Activated naive CD8-positive, alpha-beta T cell treated with anti-CD3 and anti-CD28 coated beads for 36 hours (primary cell): ENCODE measurements at regions not wholly inside any gene's neighbourhood (a gene's known extent, or its start where the extent isn't known, plus 50 kb on each side); places are given as distances from the start of the nearest gene placed in this dataset.
"Not testable (repeated sequence)": the region's sequence is repeated elsewhere in the genome, so short reads cannot be mapped to it uniquely, and the experiment has no call there.

Experiments used
- DNase-seq: peaks from one replicate; pipeline ENCODE4 v3.0.0; 2021
- H3K27ac Mint-ChIP-seq: one replicate; pipeline ENCODE4 v1.8.0; 2022; ENCODE audit warnings: mild to moderate bottlenecking, moderate library complexity, mixed read lengths
- H3K27me3 Mint-ChIP-seq: one replicate; pipeline ENCODE4 v1.8.0; 2022; ENCODE audit warnings: mild to moderate bottlenecking, mixed read lengths
- H3K36me3 Mint-ChIP-seq: one replicate; pipeline ENCODE4 v1.8.0; 2021; ENCODE audit warnings: mild to moderate bottlenecking, mixed read lengths
- H3K4me1 Mint-ChIP-seq: one replicate; pipeline ENCODE4 v1.8.0; 2021; ENCODE audit warnings: mixed read lengths
- H3K4me3 Mint-ChIP-seq: one replicate; pipeline ENCODE4 v1.8.0; 2022; ENCODE audit warnings: mild to moderate bottlenecking, moderate library complexity, mixed read lengths
- H3K9me3 Mint-ChIP-seq: one replicate; pipeline ENCODE4 v1.8.0; 2022; ENCODE audit warnings: mixed read lengths

DNA sequence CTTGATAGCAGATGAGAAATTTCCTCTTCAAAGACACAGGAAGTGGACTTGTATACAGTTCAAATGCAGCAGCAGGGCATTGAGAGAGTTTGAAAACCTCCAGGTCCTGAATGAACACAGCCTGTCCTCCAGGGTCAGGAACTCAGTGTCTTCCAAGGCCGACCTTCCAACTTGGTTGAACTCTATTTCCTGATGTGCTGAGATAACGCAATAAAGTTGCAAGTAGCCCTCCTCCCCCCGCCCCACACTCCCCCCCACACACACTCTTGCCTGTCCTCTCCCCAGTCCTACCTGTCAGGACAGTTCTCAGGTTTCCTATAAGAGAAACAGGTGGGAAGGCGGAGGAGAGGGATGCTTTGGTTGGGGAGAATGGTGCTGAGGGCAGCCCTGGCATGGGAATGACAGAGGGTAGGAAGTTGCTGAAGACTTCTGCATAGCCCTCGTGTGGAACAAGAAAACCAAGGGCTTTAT is 90.0 kb downstream of the CCDC71L start:
- Mint-ChIP-seq H3K4me3 (no peak overlapping the region), H3K27me3 (peaks cover 12% of the 10 kb centered on the region), H3K9me3 (peaks cover 3% of the 10 kb centered on the region), H3K4me1 (peaks cover 13% of the 10 kb centered on the region), H3K36me3 (peaks cover 5% of the 10 kb centered on the region), H3K27ac (peak overlapping the region; percentile 40)
- no peak for DNase-seq

GRCh38 chr7:106570146-106570545 is 90.8 kb downstream of the CCDC71L start:
- Mint-ChIP-seq H3K4me1 (peaks cover 13% of the 10 kb centered on the region), H3K27me3 (peaks cover 12% of the 10 kb centered on the region), H3K9me3 (peaks cover 3% of the 10 kb centered on the region), H3K36me3 (peaks cover 5% of the 10 kb centered on the region), H3K4me3 (no peak overlapping the region), H3K27ac (no peak overlapping the region)
- DNase-seq, result no peak

- H3K4me1 Mint-ChIP-seq, result peaks cover 13% of the 10 kb centered on the region
- peaks cover 3% of the 10 kb centered on the region for H3K9me3 Mint-ChIP-seq
- peaks cover 5% of the 10 kb centered on the region for H3K36me3 Mint-ChIP-seq
- peaks cover 12% of the 10 kb centered on the region for H3K27me3 Mint-ChIP-seq
- H3K27ac Mint-ChIP-seq, result peak overlapping the region; percentile 86
- no peak overlapping the region for H3K4me3 Mint-ChIP-seq
- DNase-seq, result no peak
Observed at GRCh38 chr7:106569500-106569929, 91.4 kb downstream of the CCDC71L start.

DNA sequence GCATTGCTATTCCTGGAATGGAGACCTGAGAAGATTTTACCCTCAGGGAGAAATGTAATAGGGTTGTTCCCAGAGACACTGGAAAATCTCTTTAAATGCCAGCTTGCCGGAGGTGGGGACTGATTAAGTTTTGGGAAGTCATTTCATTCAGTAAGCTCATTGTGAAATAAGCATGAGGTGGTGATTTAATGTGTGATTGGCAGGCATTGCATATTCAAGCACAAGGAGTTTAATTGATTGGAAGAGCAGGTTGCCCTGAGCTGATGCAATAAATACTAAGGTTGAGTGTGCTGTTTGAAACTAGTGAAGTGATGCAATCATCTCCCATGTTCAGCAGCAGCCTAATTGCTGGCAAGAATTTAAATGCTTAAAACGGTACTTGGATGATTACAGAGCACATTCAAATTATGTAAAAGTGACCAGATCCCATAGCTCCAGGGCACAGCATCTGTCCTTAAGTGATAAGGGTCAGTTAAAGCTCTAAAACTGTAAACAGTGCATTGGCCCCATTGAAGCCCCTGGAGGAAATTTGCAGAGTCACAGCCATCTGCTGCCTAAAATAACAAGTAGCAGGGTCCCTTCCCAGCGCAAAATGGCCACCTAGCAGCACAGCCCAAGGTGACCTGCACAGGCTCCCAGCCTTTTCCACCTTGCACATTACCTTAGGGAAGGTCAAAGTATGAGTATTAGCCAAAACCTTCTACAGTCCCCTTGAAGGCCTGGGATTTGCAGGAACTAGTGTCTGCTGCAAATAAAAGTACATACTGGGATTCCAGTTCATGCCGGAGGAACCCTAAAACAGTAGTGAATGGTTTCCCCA is 92.1 kb downstream of the CCDC71L start:
- Mint-ChIP-seq H3K36me3 (peaks cover 5% of the 10 kb centered on the region), H3K9me3 (peaks cover 3% of the 10 kb centered on the region), H3K27me3 (peaks cover 13% of the 10 kb centered on the region), H3K4me1 (peaks cover 13% of the 10 kb centered on the region), H3K27ac (peak overlapping the region; percentile 86), H3K4me3 (no peak overlapping the region)
- peak; percentile 6 for DNase-seq

DNA sequence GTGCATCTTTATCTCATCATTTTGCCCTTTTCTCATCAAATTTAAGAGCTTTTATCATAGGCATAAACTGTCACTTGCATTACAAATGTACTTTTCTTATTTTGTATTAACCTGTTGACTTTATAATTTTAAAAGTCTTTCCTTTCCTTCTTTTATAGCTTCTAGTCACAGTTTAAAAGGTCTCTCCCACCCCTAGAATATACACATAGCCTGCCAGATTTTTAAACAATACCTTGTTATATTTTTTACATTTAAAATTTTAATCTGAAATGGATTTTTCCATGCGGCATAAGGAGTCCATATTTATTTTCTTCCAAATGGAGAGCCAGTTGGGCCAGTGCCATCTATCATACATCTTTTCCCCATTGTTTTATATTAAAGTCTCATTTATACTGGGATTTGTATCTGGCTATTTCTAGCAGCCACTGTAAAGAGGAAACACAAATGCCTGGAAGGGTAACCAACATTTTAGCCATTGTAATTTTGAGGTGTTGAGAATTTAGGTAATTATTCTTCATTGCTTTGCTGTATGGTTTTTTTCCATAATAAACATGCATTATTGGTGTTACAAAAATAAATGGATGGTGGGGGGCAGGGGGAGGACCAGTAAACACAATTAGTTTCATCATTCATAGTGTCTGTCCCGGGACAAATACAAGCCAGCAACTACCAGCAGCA is 92.8 kb downstream of the CCDC71L start:
- Mint-ChIP-seq H3K27ac (peak overlapping the region; percentile 86), H3K4me3 (no peak overlapping the region), H3K9me3 (peaks cover 3% of the 10 kb centered on the region)

GRCh38 chr7:106567204-106568001 is 93.6 kb downstream of the CCDC71L start:
- Mint-ChIP-seq H3K27ac (peak overlapping the region; percentile 9), H3K4me1 (peaks cover 13% of the 10 kb centered on the region)
- not testable (repeated sequence) for DNase-seq, H3K36me3 Mint-ChIP-seq, H3K27me3 Mint-ChIP-seq, H3K9me3 Mint-ChIP-seq, H3K4me3 Mint-ChIP-seq

More for the DNA sequence above, 92.8 kb downstream of the CCDC71L start:
- Mint-ChIP-seq H3K4me1 (peaks cover 13% of the 10 kb centered on the region), H3K27me3 (peaks cover 12% of the 10 kb centered on the region), H3K36me3 (peaks cover 5% of the 10 kb centered on the region)
- no peak for DNase-seq

DNA sequence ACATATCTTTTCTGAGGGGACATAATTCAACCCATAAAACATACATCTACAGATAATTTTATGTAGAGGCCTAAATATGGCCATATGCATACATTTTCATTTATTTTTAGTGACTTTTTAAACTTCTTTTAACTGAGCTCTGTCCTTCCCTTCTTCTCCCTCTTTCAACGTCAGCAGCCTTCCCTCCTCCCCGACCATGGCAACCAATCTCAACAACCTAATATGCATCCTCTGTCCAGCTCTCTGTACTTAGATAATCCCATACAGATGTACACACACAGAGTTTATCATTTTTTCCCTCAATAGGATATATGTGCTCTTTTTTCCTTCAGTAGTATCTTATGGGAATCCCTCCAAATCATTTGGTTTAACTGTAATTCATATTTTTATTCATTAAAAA is 94.3 kb downstream of the CCDC71L start:
- Mint-ChIP-seq H3K27me3 (peaks cover 9% of the 10 kb centered on the region), H3K9me3 (peaks cover 3% of the 10 kb centered on the region), H3K4me3 (no peak overlapping the region), H3K4me1 (peaks cover 13% of the 10 kb centered on the region), H3K36me3 (peaks cover 5% of the 10 kb centered on the region), H3K27ac (no peak overlapping the region)
- DNase-seq, result no peak

DNA sequence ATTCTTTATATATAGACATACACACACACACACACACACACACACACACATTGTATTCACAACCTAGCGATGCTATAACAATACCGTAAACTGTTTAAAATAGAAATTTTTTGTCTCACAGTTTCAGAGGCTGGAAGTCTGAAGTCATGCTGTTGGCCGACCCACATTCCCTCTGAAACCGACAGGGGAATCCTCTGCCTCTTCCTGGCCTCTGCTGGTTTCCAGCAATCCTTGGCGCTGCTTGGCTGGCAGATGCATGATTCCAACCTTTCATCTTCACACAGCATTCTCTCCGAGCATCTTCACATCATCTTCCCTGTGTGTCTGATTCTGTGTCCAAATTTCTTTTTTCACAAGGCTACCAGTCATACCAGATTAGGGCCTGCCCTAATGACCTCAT is 94.8 kb downstream of the CCDC71L start:
- no peak for DNase-seq
- peaks cover 3% of the 10 kb centered on the region for H3K9me3 Mint-ChIP-seq
- peaks cover 5% of the 10 kb centered on the region for H3K36me3 Mint-ChIP-seq
- no peak overlapping the region for H3K27ac Mint-ChIP-seq
- no peak overlapping the region for H3K4me3 Mint-ChIP-seq
- H3K4me1 Mint-ChIP-seq, result peaks cover 13% of the 10 kb centered on the region
- H3K27me3 Mint-ChIP-seq, result peaks cover 9% of the 10 kb centered on the region

DNA sequence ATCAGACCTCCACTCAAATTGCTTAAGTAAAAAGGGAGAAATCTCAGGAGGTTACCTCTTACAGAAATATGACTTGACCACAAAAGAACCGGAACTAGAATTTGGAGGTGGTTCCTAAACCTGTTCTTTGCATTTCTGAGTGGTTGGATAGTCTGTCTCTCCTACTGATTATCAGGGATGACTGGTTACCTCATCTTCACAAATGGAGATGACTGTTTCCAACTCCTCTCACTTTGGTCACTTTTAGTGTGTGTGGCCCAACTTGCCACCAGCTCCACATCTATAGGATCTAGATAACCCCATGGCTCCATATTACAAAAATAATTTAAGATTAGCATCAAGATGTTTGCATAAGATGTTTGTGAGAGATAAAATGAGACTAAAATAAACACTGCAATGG is 95.5 kb downstream of the CCDC71L start:
- Mint-ChIP-seq H3K9me3 (peaks cover 3% of the 10 kb centered on the region), H3K27me3 (peaks cover 4% of the 10 kb centered on the region), H3K27ac (no peak overlapping the region), H3K36me3 (peaks cover 5% of the 10 kb centered on the region), H3K4me1 (peaks cover 13% of the 10 kb centered on the region), H3K4me3 (no peak overlapping the region)
- DNase-seq, result no peak

- Mint-ChIP-seq H3K4me3 (no peak overlapping the region), H3K9me3 (peaks cover 4% of the 10 kb centered on the region), H3K4me1 (peaks cover 4% of the 10 kb centered on the region), H3K36me3 (no peaks in the 10 kb centered on the region), H3K27me3 (peaks cover 8% of the 10 kb centered on the region), H3K27ac (no peak overlapping the region)
- DNase-seq, result no peak
Observed at GRCh38 chr7:106563466-106564150, 97.3 kb downstream of the CCDC71L start.

GRCh38 chr7:106562711-106563366 is 98.1 kb downstream of the CCDC71L start:
- Mint-ChIP-seq H3K27ac (no peak overlapping the region), H3K4me1 (no peaks in the 10 kb centered on the region), H3K9me3 (peaks cover 4% of the 10 kb centered on the region), H3K27me3 (peaks cover 11% of the 10 kb centered on the region), H3K4me3 (no peak overlapping the region), H3K36me3 (no peaks in the 10 kb centered on the region)
- DNase-seq, result no peak

DNA sequence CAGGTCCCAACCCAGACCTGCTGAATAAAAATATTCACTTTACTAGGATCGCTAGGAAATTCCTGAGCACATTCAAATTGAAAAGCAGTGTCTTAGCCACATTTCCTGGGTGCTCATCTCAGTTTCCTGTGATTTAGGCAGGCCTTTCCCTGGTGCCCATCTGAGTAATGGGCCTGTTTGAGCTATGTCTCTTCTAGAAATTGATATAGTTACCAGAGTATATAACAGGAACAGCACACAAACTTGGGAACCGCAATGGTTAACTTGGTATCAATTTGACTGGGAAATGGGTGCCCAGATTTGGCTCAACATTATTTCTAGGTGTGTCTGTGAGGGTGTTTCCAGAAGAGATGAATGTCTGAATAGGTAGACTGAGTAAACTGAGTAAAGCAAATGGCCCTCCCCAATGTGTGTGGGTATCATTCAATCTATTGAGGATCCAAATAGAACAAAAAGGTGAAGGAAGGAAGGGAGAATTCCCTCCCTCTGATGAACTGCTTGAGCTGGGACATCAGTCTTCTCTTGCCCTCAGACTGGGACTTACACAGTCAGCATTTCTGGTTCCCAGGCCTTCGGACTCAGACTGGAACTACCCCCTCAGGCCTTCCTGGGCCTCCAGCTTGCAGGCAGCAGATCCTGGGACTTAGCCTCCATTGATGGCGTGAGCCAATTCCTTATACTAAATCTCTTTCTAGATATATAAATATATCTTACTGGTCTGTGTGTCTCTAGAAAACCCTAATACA is 99.1 kb downstream of the CCDC71L start:
- no peaks in the 10 kb centered on the region for H3K4me1 Mint-ChIP-seq
- peaks cover 11% of the 10 kb centered on the region for H3K27me3 Mint-ChIP-seq
- H3K36me3 Mint-ChIP-seq, result no peaks in the 10 kb centered on the region
- DNase-seq, result no peak
- H3K27ac Mint-ChIP-seq, result no peak overlapping the region
- H3K4me3 Mint-ChIP-seq, result no peak overlapping the region
- peaks cover 4% of the 10 kb centered on the region for H3K9me3 Mint-ChIP-seq

- Mint-ChIP-seq H3K27ac (no peak overlapping the region), H3K9me3 (peaks cover 4% of the 10 kb centered on the region), H3K36me3 (no peaks in the 10 kb centered on the region), H3K4me1 (no peaks in the 10 kb centered on the region), H3K4me3 (no peak overlapping the region), H3K27me3 (peaks cover 11% of the 10 kb centered on the region)
- DNase-seq, result no peak
Observed at GRCh38 chr7:106561151-106561550, 99.8 kb downstream of the CCDC71L start.
